ENCODE measurements at regions not wholly inside any gene's neighbourhood (a gene's known extent, or its start where the extent isn't known, plus 50 kb on each side); places are given as distances from the start of the nearest gene placed in this dataset.

DNA sequence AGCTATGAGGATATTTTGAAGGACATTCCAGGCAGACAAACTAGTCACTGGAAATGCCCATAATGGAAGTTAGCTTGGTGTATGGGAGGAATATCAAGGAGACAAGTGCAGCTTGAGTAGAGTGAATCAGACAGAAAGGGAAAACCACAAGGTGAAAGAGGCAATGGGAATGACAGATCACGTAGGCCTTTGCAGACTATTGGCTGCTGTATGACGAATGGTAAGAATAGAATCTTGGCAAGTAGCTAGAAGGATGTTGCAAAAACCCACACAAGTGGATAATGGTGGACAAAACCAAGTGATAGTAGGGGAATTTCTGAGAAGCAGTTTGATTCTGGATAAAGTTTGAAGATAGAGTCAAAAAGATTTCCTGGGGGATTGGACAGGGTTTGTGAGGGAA is 196.9 kb upstream of the NOVA1 start:
- TF ChIP-seq, protein P1, sequence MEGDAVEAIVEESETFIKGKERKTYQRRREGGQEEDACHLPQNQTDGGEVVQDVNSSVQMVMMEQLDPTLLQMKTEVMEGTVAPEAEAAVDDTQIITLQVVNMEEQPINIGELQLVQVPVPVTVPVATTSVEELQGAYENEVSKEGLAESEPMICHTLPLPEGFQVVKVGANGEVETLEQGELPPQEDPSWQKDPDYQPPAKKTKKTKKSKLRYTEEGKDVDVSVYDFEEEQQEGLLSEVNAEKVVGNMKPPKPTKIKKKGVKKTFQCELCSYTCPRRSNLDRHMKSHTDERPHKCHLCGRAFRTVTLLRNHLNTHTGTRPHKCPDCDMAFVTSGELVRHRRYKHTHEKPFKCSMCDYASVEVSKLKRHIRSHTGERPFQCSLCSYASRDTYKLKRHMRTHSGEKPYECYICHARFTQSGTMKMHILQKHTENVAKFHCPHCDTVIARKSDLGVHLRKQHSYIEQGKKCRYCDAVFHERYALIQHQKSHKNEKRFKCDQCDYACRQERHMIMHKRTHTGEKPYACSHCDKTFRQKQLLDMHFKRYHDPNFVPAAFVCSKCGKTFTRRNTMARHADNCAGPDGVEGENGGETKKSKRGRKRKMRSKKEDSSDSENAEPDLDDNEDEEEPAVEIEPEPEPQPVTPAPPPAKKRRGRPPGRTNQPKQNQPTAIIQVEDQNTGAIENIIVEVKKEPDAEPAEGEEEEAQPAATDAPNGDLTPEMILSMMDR (IDR thresholded peaks at IDR 0.05), result no peak
- no peak for TF ChIP-seq POLR2A (IDR thresholded peaks at IDR 0.05)

All from thyroid gland (tissue), 4 donors.